Colonic mucosa (tissue), 4 donors: ENCODE measurements at regions not wholly inside any gene's neighbourhood (a gene's known extent, or its start where the extent isn't known, plus 50 kb on each side); places are given as distances from the start of the nearest gene placed in this dataset.

ENCODE experiments used
- DNase-seq: peaks from one replicate; pipeline ENCODE4 v3.0.0-alpha.2; 2020
- H3K27ac ChIP-seq: fragments of 200-600 bp; one replicate; pipeline ENCODE4 v1.8.0; 2021
- H3K27me3 ChIP-seq: fragments of 200-600 bp; one replicate; pipeline ENCODE4 v1.8.0; 2021
- H3K36me3 ChIP-seq: fragments of 200-600 bp; one replicate; pipeline ENCODE4 v1.8.0; 2021
- H3K4me1 ChIP-seq: fragments of 200-600 bp; one replicate; pipeline ENCODE4 v1.8.0; 2021; ENCODE audit warnings: mild to moderate bottlenecking
- H3K4me3 ChIP-seq: fragments of 200-600 bp; one replicate; pipeline ENCODE4 v1.8.0; 2021
- H3K9ac ChIP-seq, 2 donors: one replicate each; pipeline ENCODE4 v1.7.0; 2013; ENCODE audit warnings: control low read depth in 2 of 2, low read depth in 2 of 2, low read length in 2 of 2
- H3K9me3 ChIP-seq: fragments of 200-600 bp; one replicate; pipeline ENCODE4 v1.8.0; 2021
- intact Hi-C: fragments of 100-400 bp; cut with DNase I; formaldehyde crosslinking; loops from one replicate; pipeline ENCODE4 v1.14.1; 2022
- TF ChIP-seq, protein P1 (sequence below): fragments of 200-600 bp; IDR thresholded peaks from one replicate; pipeline ENCODE4 v1.8.0; 2022; ENCODE audit warnings: antibody characterized with exemption, mild to moderate bottlenecking
- donor health status: healthy.
- donor health status: DM: no; HTN: no; CAD: no.
- donor health status: DM: no; HTN: no; CAD: no.

DNA sequence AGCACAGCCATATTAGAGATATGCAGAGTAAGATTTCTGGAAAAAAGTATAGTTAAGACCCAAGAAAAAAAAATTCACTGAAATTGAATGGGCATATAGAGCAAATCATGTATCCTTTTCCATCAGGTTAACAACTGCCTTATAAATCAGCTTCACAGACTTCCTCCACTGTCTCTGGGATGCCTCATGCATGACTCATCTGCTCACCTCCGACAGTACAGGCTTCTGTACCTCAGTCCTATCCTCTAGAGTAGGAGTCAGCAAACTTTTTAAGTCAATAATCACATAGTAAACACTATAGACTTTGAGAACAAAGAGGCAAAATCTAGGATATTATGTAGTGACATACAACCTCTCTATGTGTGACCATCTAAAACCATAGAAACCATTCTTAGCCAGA lies 211.6 kb upstream of the SP8 start:
- H3K9ac ChIP-seq, result no peak overlapping the region
- no peak overlapping the region for H3K27ac ChIP-seq
- no peaks in the 10 kb centered on the region for H3K27me3 ChIP-seq
- H3K9me3 ChIP-seq, result no peaks in the 10 kb centered on the region
- intact Hi-C loops, result no loop called here
- no peak overlapping the region for H3K4me3 ChIP-seq
- no peaks in the 10 kb centered on the region for H3K36me3 ChIP-seq
- no peaks in the 10 kb centered on the region for H3K4me1 ChIP-seq
- no peak for DNase-seq
- TF ChIP-seq, protein P1, sequence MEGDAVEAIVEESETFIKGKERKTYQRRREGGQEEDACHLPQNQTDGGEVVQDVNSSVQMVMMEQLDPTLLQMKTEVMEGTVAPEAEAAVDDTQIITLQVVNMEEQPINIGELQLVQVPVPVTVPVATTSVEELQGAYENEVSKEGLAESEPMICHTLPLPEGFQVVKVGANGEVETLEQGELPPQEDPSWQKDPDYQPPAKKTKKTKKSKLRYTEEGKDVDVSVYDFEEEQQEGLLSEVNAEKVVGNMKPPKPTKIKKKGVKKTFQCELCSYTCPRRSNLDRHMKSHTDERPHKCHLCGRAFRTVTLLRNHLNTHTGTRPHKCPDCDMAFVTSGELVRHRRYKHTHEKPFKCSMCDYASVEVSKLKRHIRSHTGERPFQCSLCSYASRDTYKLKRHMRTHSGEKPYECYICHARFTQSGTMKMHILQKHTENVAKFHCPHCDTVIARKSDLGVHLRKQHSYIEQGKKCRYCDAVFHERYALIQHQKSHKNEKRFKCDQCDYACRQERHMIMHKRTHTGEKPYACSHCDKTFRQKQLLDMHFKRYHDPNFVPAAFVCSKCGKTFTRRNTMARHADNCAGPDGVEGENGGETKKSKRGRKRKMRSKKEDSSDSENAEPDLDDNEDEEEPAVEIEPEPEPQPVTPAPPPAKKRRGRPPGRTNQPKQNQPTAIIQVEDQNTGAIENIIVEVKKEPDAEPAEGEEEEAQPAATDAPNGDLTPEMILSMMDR, result no peak

DNA sequence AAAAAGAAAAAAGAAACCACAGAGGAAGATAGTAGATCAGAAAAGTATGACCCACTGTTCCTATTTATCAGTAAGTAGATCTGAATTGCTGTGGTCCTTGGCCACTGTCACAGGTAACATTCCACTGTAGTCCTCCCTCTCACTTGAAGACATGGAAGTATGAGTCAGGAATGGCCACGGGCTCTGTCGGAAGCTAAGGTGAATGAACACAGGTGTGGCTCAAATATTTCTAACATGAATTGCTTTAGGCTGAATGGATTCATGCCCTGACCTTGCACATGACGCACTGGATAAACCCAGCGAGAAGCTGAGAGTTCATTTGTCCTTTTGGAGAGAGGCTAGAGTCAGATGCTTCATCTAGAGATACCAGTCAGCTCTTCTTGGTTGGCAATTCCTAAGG lies 224.5 kb upstream of the SP8 start:
- no peak overlapping the region for H3K27ac ChIP-seq
- H3K36me3 ChIP-seq, result no peaks in the 10 kb centered on the region
- H3K4me3 ChIP-seq, result no peak overlapping the region
- intact Hi-C loops, result no loop called here
- no peaks in the 10 kb centered on the region for H3K27me3 ChIP-seq
- DNase-seq, result no peak
- no peaks in the 10 kb centered on the region for H3K4me1 ChIP-seq
- no peak overlapping the region for H3K9ac ChIP-seq
- TF ChIP-seq, protein P1, result no peak
- no peaks in the 10 kb centered on the region for H3K9me3 ChIP-seq

DNA sequence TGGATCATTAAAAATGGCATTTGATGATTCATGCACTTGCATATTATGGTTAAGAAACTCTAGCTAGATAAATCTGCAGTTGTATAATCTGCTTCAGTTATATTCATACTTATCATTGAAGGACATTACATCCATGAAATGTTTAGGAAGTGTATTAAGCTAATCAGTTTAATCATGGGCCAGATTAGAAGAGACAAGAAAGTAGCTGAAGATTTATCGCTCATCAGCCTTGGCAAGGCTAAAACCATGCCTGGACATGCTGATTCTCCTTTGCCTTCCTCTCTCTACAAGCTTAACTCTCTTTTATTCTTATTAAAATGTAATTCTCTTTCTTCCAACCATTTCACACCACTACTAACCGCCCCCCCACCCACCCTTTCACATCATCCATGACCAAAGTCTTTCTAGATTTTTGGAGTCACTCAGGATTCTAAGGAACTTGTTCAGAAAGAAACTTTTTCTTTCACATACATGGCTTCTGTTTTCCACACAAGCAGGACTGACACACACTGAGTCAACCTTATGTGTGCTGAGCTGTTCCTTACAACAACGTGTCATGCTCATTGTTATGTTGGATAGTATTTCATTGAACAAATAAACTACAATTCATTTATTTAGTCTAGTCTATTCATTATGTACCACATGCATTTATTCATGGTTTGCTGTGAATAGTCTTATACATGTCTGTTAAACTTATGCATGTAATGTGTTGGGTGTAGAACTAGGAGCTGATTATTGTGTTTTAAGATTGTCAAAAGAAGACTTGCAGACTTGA lies 227.3 kb upstream of the SP8 start:
- intact Hi-C loops, result no loop called here
- TF ChIP-seq, protein P1, result no peak
- Histone ChIP-seq H3K36me3 (no peaks in the 10 kb centered on the region), H3K4me1 (no peaks in the 10 kb centered on the region), H3K27ac (no peak overlapping the region), H3K9me3 (no peaks in the 10 kb centered on the region), H3K9ac (no peak overlapping the region), H3K4me3 (no peak overlapping the region), H3K27me3 (no peaks in the 10 kb centered on the region)
- no peak for DNase-seq

DNA sequence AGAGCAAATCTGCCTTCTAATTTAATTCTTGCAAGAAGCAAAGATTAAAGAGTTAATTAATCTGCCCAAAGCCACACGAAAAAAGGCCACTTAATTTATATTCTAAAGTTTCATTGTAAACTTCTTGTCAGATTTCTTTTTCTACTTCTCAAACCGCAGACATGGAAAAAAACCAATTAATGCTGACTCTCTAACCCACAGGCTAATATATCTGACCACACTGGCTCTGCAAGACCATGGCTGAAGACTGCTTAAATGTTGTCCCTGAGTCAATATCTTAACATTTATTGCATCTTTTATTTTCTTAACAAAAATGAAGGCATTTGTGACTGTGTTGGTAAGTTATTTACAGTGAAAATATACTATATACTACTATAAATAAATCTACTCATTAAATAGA lies 234.0 kb upstream of the SP8 start:
- Histone ChIP-seq H3K36me3 (no peaks in the 10 kb centered on the region), H3K27me3 (no peaks in the 10 kb centered on the region), H3K4me3 (no peak overlapping the region), H3K9me3 (no peaks in the 10 kb centered on the region), H3K27ac (no peak overlapping the region), H3K4me1 (no peaks in the 10 kb centered on the region), H3K9ac (no peak overlapping the region)
- TF ChIP-seq, protein P1, result no peak
- intact Hi-C loops, result no loop called here
- DNase-seq, result no peak

DNA sequence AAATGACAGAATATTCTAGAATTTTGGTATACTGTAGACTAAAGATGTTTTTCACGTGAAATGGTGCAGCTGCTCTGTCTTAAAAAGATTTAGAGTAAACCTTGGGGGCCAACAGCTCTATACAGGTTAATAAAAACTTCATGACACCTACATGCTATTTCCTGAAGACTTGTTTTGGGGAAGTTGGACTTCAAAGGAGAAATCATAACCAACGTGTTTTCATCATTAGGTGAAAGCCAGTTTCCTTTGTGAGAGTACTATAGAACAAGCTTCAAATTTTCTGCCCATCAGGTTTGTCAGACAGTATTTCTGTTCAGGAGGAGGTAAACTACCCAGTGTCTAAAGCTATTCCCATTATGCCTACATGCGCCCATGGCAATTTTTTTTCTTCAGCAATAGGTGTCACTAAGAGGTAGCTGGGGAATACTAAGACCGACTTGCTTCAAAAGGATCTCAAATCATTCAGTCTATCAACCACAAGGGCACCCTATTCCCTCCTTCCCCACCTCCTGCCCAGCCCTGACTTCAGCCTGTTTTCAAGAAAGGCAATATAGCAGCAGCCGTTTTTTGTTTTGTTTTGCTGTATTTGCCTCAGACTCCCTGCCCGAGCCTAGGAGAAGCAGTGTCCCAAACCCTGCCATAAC lies 237.3 kb upstream of the SP8 start:
- H3K9ac ChIP-seq, result no peak overlapping the region
- H3K4me1 ChIP-seq, result no peaks in the 10 kb centered on the region
- intact Hi-C loops, result no loop called here
- TF ChIP-seq, protein P1, result no peak
- H3K4me3 ChIP-seq, result no peak overlapping the region
- no peak for DNase-seq
- no peaks in the 10 kb centered on the region for H3K27me3 ChIP-seq
- H3K27ac ChIP-seq, result no peak overlapping the region
- H3K9me3 ChIP-seq, result no peaks in the 10 kb centered on the region
- H3K36me3 ChIP-seq, result no peaks in the 10 kb centered on the region
